ENCODE measurements at regions not wholly inside any gene's neighbourhood (a gene's known extent, or its start where the extent isn't known, plus 50 kb on each side); places are given as distances from the start of the nearest gene placed in this dataset.

GRCh38 chrX:114332766-114333165, 251.1 kb upstream of the HTR2C start:
- DNase-seq (ENCODE audit: low read depth), result no peak

DNA sequence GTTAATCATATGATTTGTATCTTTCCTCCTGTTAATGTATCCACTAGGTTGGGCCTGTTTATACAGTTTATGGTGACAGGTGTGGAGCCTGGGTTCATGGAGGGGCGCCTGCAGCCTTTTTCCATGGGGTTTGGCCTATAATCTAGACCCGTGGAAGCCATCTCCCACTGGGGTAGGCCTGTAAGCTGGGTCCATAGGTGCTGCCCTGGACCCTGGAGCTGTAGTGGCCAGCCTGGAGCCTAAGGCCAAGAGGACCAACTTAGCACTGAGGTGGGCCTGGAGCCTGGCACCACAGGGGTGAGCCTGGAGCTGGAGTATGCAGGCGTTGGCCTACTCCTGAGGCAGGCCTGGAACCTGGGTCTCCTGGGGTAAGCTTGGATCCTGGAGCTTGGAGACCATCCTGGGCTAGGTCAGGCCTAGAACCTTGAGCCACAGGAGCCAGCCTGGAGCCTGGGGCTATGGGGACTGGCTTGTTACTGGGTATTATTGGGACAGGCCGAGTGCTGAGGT, 249.4 kb upstream of the HTR2C start:
- DNase-seq (ENCODE audit: low read depth), result no peak

DNA sequence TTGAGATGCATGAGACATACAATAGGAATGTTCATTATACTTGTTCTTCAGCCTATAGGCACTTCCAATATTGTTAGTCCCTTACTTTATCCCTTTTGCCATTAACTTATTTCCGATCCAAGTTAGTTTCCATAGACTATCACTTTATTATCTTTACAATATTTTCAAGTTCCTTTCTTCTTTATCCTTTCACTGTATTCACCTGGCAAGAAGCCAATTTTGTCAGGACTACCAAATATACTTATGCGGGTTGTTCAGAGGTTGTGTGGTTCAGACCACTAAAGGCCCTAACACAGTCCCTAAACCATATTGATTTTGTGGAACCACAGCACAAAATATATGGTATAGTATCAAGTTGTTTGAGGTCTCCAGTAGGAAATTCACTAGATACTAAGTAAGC, 245.0 kb upstream of the HTR2C start:
- DNase-seq (ENCODE audit: low read depth), result no peak

GRCh38 chrX:114344756-114345349, 239.0 kb upstream of the HTR2C start:
- DNase-seq (ENCODE audit: low read depth), result peak; percentile 1

- no peak for DNase-seq (ENCODE audit: low read depth)
These were observed 222.7 kb upstream of the HTR2C start for GRCh38 chrX:114361076-114361725.

- no peak for DNase-seq (ENCODE audit: low read depth)
These were observed 220.5 kb upstream of the HTR2C start for GRCh38 chrX:114363346-114363745.

GRCh38 chrX:114365065-114365834, 218.6 kb upstream of the HTR2C start:
- no peak for DNase-seq (ENCODE audit: low read depth)

DNA sequence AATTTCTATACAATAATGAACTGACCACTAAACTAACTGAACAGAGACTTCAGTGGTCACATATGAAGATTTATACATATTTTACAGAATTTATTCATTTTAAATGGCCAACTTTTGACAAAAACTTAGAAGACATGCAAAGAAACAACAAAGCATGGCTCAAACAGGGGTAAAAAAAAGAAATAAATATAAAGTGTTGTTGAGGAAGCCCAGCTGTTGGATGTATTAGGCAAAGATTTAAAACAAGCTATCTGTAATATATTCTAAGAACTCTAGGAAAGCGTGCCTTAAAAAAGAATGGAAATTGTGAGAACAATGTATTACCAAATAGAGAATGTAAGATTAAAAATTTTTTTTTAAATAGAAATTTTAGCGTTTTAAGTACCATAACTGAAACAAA, 210.9 kb upstream of the HTR2C start:
- no peak for DNase-seq (ENCODE audit: low read depth)

GRCh38 chrX:114390251-114390796, 193.6 kb upstream of the HTR2C start:
- no peak for DNase-seq (ENCODE audit: low read depth)

All from EH (cell line).